Stimulated activated CD8-positive, alpha-beta memory T cell treated with anti-CD3 and anti-CD28 coated beads, Interleukin-2, amount 100 ng/mL, for 48 hours (primary cell): ENCODE measurements at regions not wholly inside any gene's neighbourhood (a gene's known extent, or its start where the extent isn't known, plus 50 kb on each side); places are given as distances from the start of the nearest gene placed in this dataset.
"Not testable (repeated sequence)": the region's sequence is repeated elsewhere in the genome, so short reads cannot be mapped to it uniquely, and the experiment has no call there.

Experiments used
- DNase-seq, 2 donors: peaks; one replicate each; pipeline ENCODE4 v3.0.0-alpha.2; 2020; ENCODE audit warnings: low read depth in 2 of 2

GRCh38 chr12:47410383-47410782 is 295.4 kb downstream of the RPAP3 start:
- no peak for DNase-seq

- no peak for DNase-seq
Measured at GRCh38 chr12:47409310-47409987, 296.4 kb downstream of the RPAP3 start.

GRCh38 chr12:47408171-47408871 is 297.5 kb downstream of the RPAP3 start:
- DNase-seq, result no peak

- DNase-seq, result no peak
Measured at GRCh38 chr12:47407463-47408129, 298.2 kb downstream of the RPAP3 start.

GRCh38 chr12:47403681-47404080 is 302.1 kb downstream of the RPAP3 start:
- DNase-seq, result no peak

- not testable (repeated sequence) for DNase-seq
Measured at GRCh38 chr12:47401196-47401595, 304.6 kb downstream of the RPAP3 start.

- DNase-seq, result no peak
Measured at GRCh38 chr12:47400266-47400665, 305.6 kb downstream of the RPAP3 start.

- no peak for DNase-seq
Measured at GRCh38 chr12:47397664-47398281, 308.1 kb downstream of the RPAP3 start.

- DNase-seq, result no peak
Measured at GRCh38 chr12:47396902-47397663, 308.7 kb downstream of the RPAP3 start.

GRCh38 chr12:47394070-47394469 is 311.8 kb downstream of the RPAP3 start:
- no peak for DNase-seq

- DNase-seq, result no peak
Measured at GRCh38 chr12:47393403-47393790, 312.4 kb downstream of the RPAP3 start.

GRCh38 chr12:47391566-47391965 is 311.8 kb upstream of the AMIGO2 start:
- DNase-seq, result peak; percentile 52 to 64

- no peak for DNase-seq
Measured at GRCh38 chr12:47388712-47389111, 309.0 kb upstream of the AMIGO2 start.

- DNase-seq, result no peak
Measured at GRCh38 chr12:47387994-47388393, 308.2 kb upstream of the AMIGO2 start.

- no peak for DNase-seq
Measured at GRCh38 chr12:47385653-47386052, 305.9 kb upstream of the AMIGO2 start.

- no peak for DNase-seq
Measured at GRCh38 chr12:47383942-47384341, 304.2 kb upstream of the AMIGO2 start.

- no peak for DNase-seq
Measured at GRCh38 chr12:47382305-47382704, 302.5 kb upstream of the AMIGO2 start.

- no peak for DNase-seq
Measured at GRCh38 chr12:47378907-47379306, 299.1 kb upstream of the AMIGO2 start.

GRCh38 chr12:47378222-47378582 is 298.4 kb upstream of the AMIGO2 start:
- DNase-seq, result no peak

- no peak for DNase-seq
Measured at GRCh38 chr12:47377414-47378221, 297.9 kb upstream of the AMIGO2 start.

GRCh38 chr12:47376927-47377326 is 297.2 kb upstream of the AMIGO2 start:
- DNase-seq, result no peak
